ENCODE measurements at regions not wholly inside any gene's neighbourhood (a gene's known extent, or its start where the extent isn't known, plus 50 kb on each side); places are given as distances from the start of the nearest gene placed in this dataset.

DNA sequence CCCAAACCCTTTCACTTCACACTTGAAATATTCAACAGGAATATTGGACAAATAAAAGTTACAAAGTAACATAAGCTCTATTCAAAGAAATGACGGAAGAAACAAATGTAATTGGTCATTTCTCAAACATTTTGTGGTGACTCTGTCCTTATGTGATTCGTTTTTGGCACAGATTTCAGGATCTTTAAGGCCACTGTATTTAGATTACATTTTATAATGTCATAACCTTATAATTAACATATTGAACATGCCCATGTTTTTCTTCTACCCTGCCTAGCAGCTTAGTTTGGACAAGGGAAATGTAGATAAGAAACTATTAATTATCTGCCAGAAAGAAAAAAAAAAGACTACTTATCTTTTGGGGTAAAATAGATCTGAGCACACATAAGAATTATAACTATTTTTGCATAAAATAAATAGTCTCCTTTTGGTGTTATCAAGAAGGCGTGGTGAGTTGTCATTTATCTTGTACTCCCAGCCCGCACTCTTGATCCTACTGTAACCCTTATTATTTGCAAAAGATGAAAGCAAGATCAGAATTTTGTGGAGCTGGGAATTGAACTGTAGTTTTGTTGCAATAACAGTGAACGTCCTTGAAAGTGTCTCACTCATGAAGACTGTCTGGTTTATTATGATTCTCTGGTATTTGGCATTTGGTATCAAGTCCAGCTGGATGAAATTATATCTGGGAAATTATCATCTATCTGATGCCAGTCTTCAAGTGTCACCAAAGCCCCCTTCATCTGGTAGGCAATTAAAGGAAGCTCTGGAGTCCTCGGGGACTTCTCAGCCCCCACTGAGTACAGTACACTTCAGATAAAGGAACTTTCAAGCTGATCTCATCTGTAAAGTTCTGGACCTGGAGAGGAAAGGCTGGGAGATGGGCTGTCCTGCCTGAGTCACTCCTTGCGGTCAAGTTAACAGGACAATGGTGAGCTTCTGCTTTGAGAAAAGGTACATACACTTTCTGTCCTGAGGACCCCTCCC, 175.7 kb upstream of the INHBA start:
- H3K36me3 ChIP-seq (ENCODE audit: control insufficient read depth in 2 of 2, insufficient read depth in 2 of 2, low read length in 2 of 2): no peaks in the 10 kb centered on the region

GRCh38 chr7:41877118-41877517, 174.2 kb upstream of the INHBA start:
- peaks cover 0 to 2% of the 10 kb centered on the region in 2 donors for H3K27me3 ChIP-seq (ENCODE audit: control insufficient read depth in 1 of 2, insufficient read depth in 2 of 2, low read length in 2 of 2)
- peaks cover 2% of the 10 kb centered on the region for H3K4me1 ChIP-seq (ENCODE audit: control insufficient read depth, insufficient read depth, low read length)
- no peak overlapping the region for H3K4me3 ChIP-seq (ENCODE audit: low read length in 2 of 2)
- no peaks in the 10 kb centered on the region for H3K36me3 ChIP-seq (ENCODE audit: control insufficient read depth in 2 of 2, insufficient read depth in 2 of 2, low read length in 2 of 2)
- no peak overlapping the region for H3K27ac ChIP-seq (ENCODE audit: low read length)
- peaks cover 0 to 1% of the 10 kb centered on the region in 2 donors for H3K9me3 ChIP-seq (ENCODE audit: control insufficient read depth in 2 of 2, low read length in 2 of 2)
- no peak overlapping the region for H3K9ac ChIP-seq (ENCODE audit: low read length in 2 of 2)

More for the DNA sequence above, 175.7 kb upstream of the INHBA start:
- no peaks in the 10 kb centered on the region for H3K9me3 ChIP-seq (ENCODE audit: control insufficient read depth in 2 of 2, low read length in 2 of 2)
- peaks cover 2% of the 10 kb centered on the region for H3K4me1 ChIP-seq (ENCODE audit: control insufficient read depth, insufficient read depth, low read length)
- H3K4me3 ChIP-seq (ENCODE audit: low read length in 2 of 2): no peak overlapping the region
- H3K27me3 ChIP-seq (ENCODE audit: control insufficient read depth in 1 of 2, insufficient read depth in 2 of 2, low read length in 2 of 2): peaks cover 0 to 2% of the 10 kb centered on the region in 2 donors
- H3K27ac ChIP-seq (ENCODE audit: low read length): no peak overlapping the region
- H3K9ac ChIP-seq (ENCODE audit: low read length in 2 of 2): no peak overlapping the region

DNA sequence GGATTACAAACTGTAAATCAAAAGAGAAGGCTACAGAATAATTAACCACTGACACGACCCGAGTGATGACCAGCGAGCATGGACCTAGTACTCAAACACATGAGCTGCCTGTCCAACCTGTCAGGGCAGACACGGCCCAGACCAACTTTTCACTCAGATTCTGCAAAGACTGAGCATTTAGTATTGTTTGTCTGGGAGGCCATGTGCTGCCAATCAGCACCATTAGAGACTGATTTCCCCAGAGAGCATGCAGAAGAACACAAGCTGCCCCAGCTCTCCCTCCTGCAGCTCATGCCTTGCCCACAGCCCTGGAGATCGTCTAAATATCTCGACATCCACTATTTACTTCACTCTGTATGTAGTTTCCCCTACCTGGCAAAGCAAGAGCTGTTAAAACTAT, 172.6 kb upstream of the INHBA start:
- Histone ChIP-seq H3K4me1 (ENCODE audit: control insufficient read depth, insufficient read depth, low read length) (peaks cover 2% of the 10 kb centered on the region), H3K36me3 (ENCODE audit: control insufficient read depth in 2 of 2, insufficient read depth in 2 of 2, low read length in 2 of 2) (no peaks in the 10 kb centered on the region), H3K9ac (ENCODE audit: low read length in 2 of 2) (no peak overlapping the region), H3K9me3 (ENCODE audit: control insufficient read depth in 2 of 2, low read length in 2 of 2) (peaks cover 0 to 3% of the 10 kb centered on the region in 2 donors), H3K27ac (ENCODE audit: low read length) (no peak overlapping the region), H3K27me3 (ENCODE audit: control insufficient read depth in 1 of 2, insufficient read depth in 2 of 2, low read length in 2 of 2) (peaks cover 0 to 4% of the 10 kb centered on the region in 2 donors), H3K4me3 (ENCODE audit: low read length in 2 of 2) (no peak overlapping the region)

GRCh38 chr7:41874201-41874785, 171.4 kb upstream of the INHBA start:
- no peaks in the 10 kb centered on the region for H3K4me1 ChIP-seq (ENCODE audit: control insufficient read depth, insufficient read depth, low read length)
- H3K9me3 ChIP-seq (ENCODE audit: control insufficient read depth in 2 of 2, low read length in 2 of 2): peaks cover 0 to 3% of the 10 kb centered on the region in 2 donors
- no peak overlapping the region for H3K27ac ChIP-seq (ENCODE audit: low read length)
- no peaks in the 10 kb centered on the region for H3K36me3 ChIP-seq (ENCODE audit: control insufficient read depth in 2 of 2, insufficient read depth in 2 of 2, low read length in 2 of 2)
- no peak overlapping the region for H3K9ac ChIP-seq (ENCODE audit: low read length in 2 of 2)
- H3K4me3 ChIP-seq (ENCODE audit: low read length in 2 of 2): no peak overlapping the region
- peaks cover 0 to 4% of the 10 kb centered on the region in 2 donors for H3K27me3 ChIP-seq (ENCODE audit: control insufficient read depth in 1 of 2, insufficient read depth in 2 of 2, low read length in 2 of 2)

DNA sequence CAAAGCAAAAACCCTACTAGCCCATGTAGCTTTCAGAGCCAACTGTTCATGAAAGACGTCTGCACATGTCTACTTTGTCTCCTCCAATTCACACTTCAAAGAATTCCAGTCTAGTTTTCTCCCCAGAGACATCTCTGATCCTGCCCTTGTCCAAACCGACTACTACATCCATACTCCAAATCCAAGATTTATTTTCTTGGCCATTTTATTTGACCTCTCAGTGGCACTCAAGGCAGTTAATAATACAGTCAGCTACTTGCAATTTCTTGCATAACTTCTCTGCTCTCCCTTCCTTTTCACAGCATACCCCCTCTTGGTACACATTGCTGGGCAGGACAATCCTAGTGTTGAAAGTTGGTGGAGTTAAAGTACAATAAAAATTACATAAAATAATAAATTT, 170.9 kb upstream of the INHBA start:
- H3K36me3 ChIP-seq (ENCODE audit: control insufficient read depth in 2 of 2, insufficient read depth in 2 of 2, low read length in 2 of 2): no peaks in the 10 kb centered on the region
- peaks cover 0 to 4% of the 10 kb centered on the region in 2 donors for H3K27me3 ChIP-seq (ENCODE audit: control insufficient read depth in 1 of 2, insufficient read depth in 2 of 2, low read length in 2 of 2)
- H3K9ac ChIP-seq (ENCODE audit: low read length in 2 of 2): no peak overlapping the region
- H3K4me1 ChIP-seq (ENCODE audit: control insufficient read depth, insufficient read depth, low read length): no peaks in the 10 kb centered on the region
- peaks cover 0 to 3% of the 10 kb centered on the region in 2 donors for H3K9me3 ChIP-seq (ENCODE audit: control insufficient read depth in 2 of 2, low read length in 2 of 2)
- no peak overlapping the region for H3K27ac ChIP-seq (ENCODE audit: low read length)
- H3K4me3 ChIP-seq (ENCODE audit: low read length in 2 of 2): no peak overlapping the region

DNA sequence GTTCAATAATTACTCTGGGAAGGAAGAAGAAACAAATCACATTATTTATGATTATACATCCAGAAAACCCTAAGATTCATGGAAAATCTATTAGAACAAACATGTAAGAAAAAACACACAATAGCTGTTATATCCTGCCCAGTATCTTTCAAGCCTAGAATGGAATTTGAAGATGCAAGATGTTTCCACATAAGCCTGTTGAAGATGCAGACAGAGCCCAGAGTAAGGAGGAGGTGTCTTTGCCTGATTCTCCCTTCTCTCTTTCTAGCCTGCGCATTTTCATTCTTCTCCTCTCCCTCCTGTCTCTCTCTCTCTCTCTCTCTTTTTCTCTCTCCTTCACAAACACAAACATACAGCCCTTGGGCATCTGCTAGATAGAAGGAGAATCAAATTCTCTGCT, 170.1 kb upstream of the INHBA start:
- Histone ChIP-seq H3K36me3 (ENCODE audit: control insufficient read depth in 2 of 2, insufficient read depth in 2 of 2, low read length in 2 of 2) (no peaks in the 10 kb centered on the region), H3K4me3 (ENCODE audit: low read length in 2 of 2) (no peak overlapping the region), H3K4me1 (ENCODE audit: control insufficient read depth, insufficient read depth, low read length) (no peaks in the 10 kb centered on the region), H3K27ac (ENCODE audit: low read length) (no peak overlapping the region), H3K9me3 (ENCODE audit: control insufficient read depth in 2 of 2, low read length in 2 of 2) (peaks cover 0 to 3% of the 10 kb centered on the region in 2 donors), H3K9ac (ENCODE audit: low read length in 2 of 2) (no peak overlapping the region), H3K27me3 (ENCODE audit: control insufficient read depth in 1 of 2, insufficient read depth in 2 of 2, low read length in 2 of 2) (peaks cover 0 to 4% of the 10 kb centered on the region in 2 donors)

- Histone ChIP-seq H3K9ac (ENCODE audit: low read length in 2 of 2) (no peak overlapping the region), H3K9me3 (ENCODE audit: control insufficient read depth in 2 of 2, low read length in 2 of 2) (peaks cover 0 to 3% of the 10 kb centered on the region in 2 donors), H3K36me3 (ENCODE audit: control insufficient read depth in 2 of 2, insufficient read depth in 2 of 2, low read length in 2 of 2) (no peaks in the 10 kb centered on the region), H3K27ac (ENCODE audit: low read length) (no peak overlapping the region), H3K27me3 (ENCODE audit: control insufficient read depth in 1 of 2, insufficient read depth in 2 of 2, low read length in 2 of 2) (peaks cover 0 to 4% of the 10 kb centered on the region in 2 donors), H3K4me1 (ENCODE audit: control insufficient read depth, insufficient read depth, low read length) (no peaks in the 10 kb centered on the region), H3K4me3 (ENCODE audit: low read length in 2 of 2) (no peak overlapping the region)
These were observed 167.7 kb upstream of the INHBA start for GRCh38 chr7:41870461-41871138.

DNA sequence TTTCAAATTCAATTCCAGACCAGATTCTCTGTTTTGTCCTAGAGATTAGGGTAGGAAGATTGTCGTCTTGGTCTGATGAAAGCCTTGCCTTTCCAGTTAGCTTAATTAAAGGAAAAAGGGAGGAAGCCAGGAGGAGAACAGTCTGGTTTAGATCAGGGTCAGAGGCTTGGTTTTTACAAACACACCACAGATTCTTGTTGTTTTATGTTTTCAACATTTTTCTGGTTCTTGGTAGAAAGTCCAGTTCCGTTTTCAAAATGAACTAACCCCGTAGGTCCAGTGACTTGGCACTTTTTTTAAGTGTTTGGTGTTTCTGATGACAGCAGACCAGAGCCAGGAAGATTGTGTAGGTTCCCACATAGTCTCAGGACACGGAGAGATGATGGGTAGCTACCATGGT, 167.1 kb upstream of the INHBA start:
- H3K27me3 ChIP-seq (ENCODE audit: control insufficient read depth in 1 of 2, insufficient read depth in 2 of 2, low read length in 2 of 2): peaks cover 0 to 4% of the 10 kb centered on the region in 2 donors
- no peak overlapping the region for H3K27ac ChIP-seq (ENCODE audit: low read length)
- no peaks in the 10 kb centered on the region for H3K4me1 ChIP-seq (ENCODE audit: control insufficient read depth, insufficient read depth, low read length)
- H3K9ac ChIP-seq (ENCODE audit: low read length in 2 of 2): no peak overlapping the region
- H3K4me3 ChIP-seq (ENCODE audit: low read length in 2 of 2): no peak overlapping the region
- peaks cover 3% of the 10 kb centered on the region in 2 donors for H3K9me3 ChIP-seq (ENCODE audit: control insufficient read depth in 2 of 2, low read length in 2 of 2)
- H3K36me3 ChIP-seq (ENCODE audit: control insufficient read depth in 2 of 2, insufficient read depth in 2 of 2, low read length in 2 of 2): no peaks in the 10 kb centered on the region

DNA sequence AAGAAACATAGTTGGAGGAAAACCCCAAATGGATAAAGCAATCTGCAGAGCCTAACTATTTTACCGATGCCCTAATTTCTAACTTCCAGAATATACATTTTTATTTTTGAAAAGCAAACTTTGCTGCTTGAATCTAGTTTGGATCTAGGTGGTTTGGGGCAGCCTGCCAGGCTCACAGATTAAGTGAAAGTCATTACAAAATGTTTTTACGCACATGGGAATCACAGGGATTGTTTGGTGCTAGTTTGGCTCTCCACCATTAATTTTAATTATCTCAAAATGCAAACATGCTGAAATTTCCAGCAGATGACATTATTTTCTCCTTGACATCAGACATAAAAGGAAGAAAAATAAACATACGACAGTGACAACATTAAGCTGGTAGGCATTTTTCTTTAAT, 166.7 kb upstream of the INHBA start:
- Histone ChIP-seq H3K9ac (ENCODE audit: low read length in 2 of 2) (no peak overlapping the region), H3K27me3 (ENCODE audit: control insufficient read depth in 1 of 2, insufficient read depth in 2 of 2, low read length in 2 of 2) (peaks cover 0 to 2% of the 10 kb centered on the region in 2 donors), H3K9me3 (ENCODE audit: control insufficient read depth in 2 of 2, low read length in 2 of 2) (peaks cover 3% of the 10 kb centered on the region in 2 donors), H3K4me3 (ENCODE audit: low read length in 2 of 2) (no peak overlapping the region), H3K4me1 (ENCODE audit: control insufficient read depth, insufficient read depth, low read length) (no peaks in the 10 kb centered on the region), H3K27ac (ENCODE audit: low read length) (no peak overlapping the region), H3K36me3 (ENCODE audit: control insufficient read depth in 2 of 2, insufficient read depth in 2 of 2, low read length in 2 of 2) (no peaks in the 10 kb centered on the region)

DNA sequence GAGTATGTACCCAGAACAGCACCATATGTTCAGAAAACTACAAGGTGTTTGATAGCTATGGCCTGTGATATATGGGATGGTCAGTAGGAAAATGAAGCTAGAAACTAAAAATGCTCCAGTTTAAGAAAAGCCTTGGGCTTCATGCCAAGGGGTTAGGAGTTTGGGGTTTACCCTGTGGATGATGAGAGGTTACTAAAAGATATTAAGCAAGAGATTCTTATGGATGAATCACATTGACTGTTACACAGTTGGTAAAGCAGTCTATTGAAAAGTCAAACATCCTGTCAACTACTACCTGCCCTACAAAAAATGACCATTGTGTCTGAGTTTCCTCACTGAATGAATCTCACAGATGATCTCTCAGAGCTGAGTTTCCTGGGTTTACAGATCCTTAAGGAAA, 166.2 kb upstream of the INHBA start:
- H3K27ac ChIP-seq (ENCODE audit: low read length): no peak overlapping the region
- peaks cover 3% of the 10 kb centered on the region in 2 donors for H3K9me3 ChIP-seq (ENCODE audit: control insufficient read depth in 2 of 2, low read length in 2 of 2)
- H3K36me3 ChIP-seq (ENCODE audit: control insufficient read depth in 2 of 2, insufficient read depth in 2 of 2, low read length in 2 of 2): no peaks in the 10 kb centered on the region
- no peak overlapping the region for H3K4me3 ChIP-seq (ENCODE audit: low read length in 2 of 2)
- H3K27me3 ChIP-seq (ENCODE audit: control insufficient read depth in 1 of 2, insufficient read depth in 2 of 2, low read length in 2 of 2): peaks cover 0 to 2% of the 10 kb centered on the region in 2 donors
- H3K9ac ChIP-seq (ENCODE audit: low read length in 2 of 2): no peak overlapping the region
- no peaks in the 10 kb centered on the region for H3K4me1 ChIP-seq (ENCODE audit: control insufficient read depth, insufficient read depth, low read length)

All from stomach smooth muscle (tissue), 2 donors.